ENCODE measurements at regions not wholly inside any gene's neighbourhood (a gene's known extent, or its start where the extent isn't known, plus 50 kb on each side); places are given as distances from the start of the nearest gene placed in this dataset.

GRCh38 chr14:89678768-89679167, 261.7 kb upstream of the FOXN3 start:
- ATAC-seq (ENCODE audit: low read depth) (no peak), DNase-seq (no peak)
- H3K27ac Mint-ChIP-seq: no peak overlapping the region
- TF ChIP-seq CTCF (IDR thresholded peaks at IDR 0.05): no peak
- no peak overlapping the region for H3K4me3 Mint-ChIP-seq
- POLR2A ChIA-PET: interaction anchor here (0.5 kb wide), 1 partner anchor 164 kb away, joined by 4 read pairs; no protein-coding TSS in a partner anchor
- intact Hi-C loops (cut with micrococcal nuclease): no loop called here
- CTCF ChIA-PET: no interaction called here
- peaks cover 30% of the 10 kb centered on the region for H3K4me1 Mint-ChIP-seq
- H3K36me3 Mint-ChIP-seq (ENCODE audit: low read depth): no peaks in the 10 kb centered on the region
- no peaks in the 10 kb centered on the region for H3K9me3 Mint-ChIP-seq
- no peaks in the 10 kb centered on the region for H3K27me3 Mint-ChIP-seq

GRCh38 chr14:89675590-89675989, 258.6 kb upstream of the FOXN3 start:
- H3K36me3 Mint-ChIP-seq (ENCODE audit: low read depth): no peaks in the 10 kb centered on the region
- no peak overlapping the region for H3K27ac Mint-ChIP-seq
- no peaks in the 10 kb centered on the region for H3K9me3 Mint-ChIP-seq
- ChIA-PET POLR2A (no interaction called here), CTCF (no interaction called here)
- peaks cover 9% of the 10 kb centered on the region for H3K4me1 Mint-ChIP-seq
- no peak for TF ChIP-seq CTCF (IDR thresholded peaks at IDR 0.05)
- H3K4me3 Mint-ChIP-seq: no peak overlapping the region
- ATAC-seq (ENCODE audit: low read depth) (no peak), DNase-seq (no peak)
- no peaks in the 10 kb centered on the region for H3K27me3 Mint-ChIP-seq
- intact Hi-C loops (cut with micrococcal nuclease): loop anchor here (2.0 kb wide), 1 partner anchor 15 kb away; no protein-coding TSS in a partner anchor

- no peaks in the 10 kb centered on the region for H3K27me3 Mint-ChIP-seq
- no peak overlapping the region for H3K27ac Mint-ChIP-seq
- no peaks in the 10 kb centered on the region for H3K36me3 Mint-ChIP-seq (ENCODE audit: low read depth)
- H3K4me3 Mint-ChIP-seq: no peak overlapping the region
- no peak for TF ChIP-seq CTCF (IDR thresholded peaks at IDR 0.05)
- no peak for DNase-seq
- intact Hi-C loops (cut with micrococcal nuclease): loop anchor here (2.0 kb wide), 1 partner anchor 14 kb away; no protein-coding TSS in a partner anchor
- peaks cover 4% of the 10 kb centered on the region for H3K4me1 Mint-ChIP-seq
- no peak for ATAC-seq (ENCODE audit: low read depth)
- CTCF ChIA-PET: no interaction called here
- POLR2A ChIA-PET: no interaction called here
- H3K9me3 Mint-ChIP-seq: no peaks in the 10 kb centered on the region
Measured at GRCh38 chr14:89674936-89675335, 257.9 kb upstream of the FOXN3 start.

- no peaks in the 10 kb centered on the region for H3K27me3 Mint-ChIP-seq
- no peak overlapping the region for H3K27ac Mint-ChIP-seq
- H3K9me3 Mint-ChIP-seq: no peaks in the 10 kb centered on the region
- no peak for TF ChIP-seq CTCF (IDR thresholded peaks at IDR 0.05)
- intact Hi-C loops (cut with micrococcal nuclease): loop anchor here (2.0 kb wide), 1 partner anchor 13 kb away; no protein-coding TSS in a partner anchor
- H3K4me3 Mint-ChIP-seq: no peak overlapping the region
- POLR2A ChIA-PET: no interaction called here
- H3K36me3 Mint-ChIP-seq (ENCODE audit: low read depth): no peaks in the 10 kb centered on the region
- H3K4me1 Mint-ChIP-seq: peaks cover 6% of the 10 kb centered on the region
- DNase-seq: no peak
- no peak for ATAC-seq (ENCODE audit: low read depth)
- CTCF ChIA-PET: no interaction called here
Measured at GRCh38 chr14:89674240-89674639, 257.2 kb upstream of the FOXN3 start.

- DNase-seq: no peak
- H3K27ac Mint-ChIP-seq: no peak overlapping the region
- H3K4me1 Mint-ChIP-seq: peaks cover 9% of the 10 kb centered on the region
- CTCF ChIA-PET: no interaction called here
- no peak for ATAC-seq (ENCODE audit: low read depth)
- POLR2A ChIA-PET: interaction anchor here (0.7 kb wide), 1 partner anchor 15 kb away, joined by 3 read pairs; no protein-coding TSS in a partner anchor
- no peaks in the 10 kb centered on the region for H3K36me3 Mint-ChIP-seq (ENCODE audit: low read depth)
- no peak for TF ChIP-seq CTCF (IDR thresholded peaks at IDR 0.05)
- no peak overlapping the region for H3K4me3 Mint-ChIP-seq
- intact Hi-C loops (cut with micrococcal nuclease): loop anchor here (2.0 kb wide), 1 partner anchor 13 kb away; no protein-coding TSS in a partner anchor
- H3K27me3 Mint-ChIP-seq: no peaks in the 10 kb centered on the region
- H3K9me3 Mint-ChIP-seq: no peaks in the 10 kb centered on the region
Measured at GRCh38 chr14:89673512-89674225, 256.6 kb upstream of the FOXN3 start.

Data from activated B cell treated with CpG ODN at 0.5 μM for 24 hours (primary cell).